ENCODE measurements at regions not wholly inside any gene's neighbourhood (a gene's known extent, or its start where the extent isn't known, plus 50 kb on each side); places are given as distances from the start of the nearest gene placed in this dataset.

GRCh38 chr18:40915724-40916123 is 1039.3 kb upstream of the PIK3C3 start:
- TF ChIP-seq, protein P1, sequence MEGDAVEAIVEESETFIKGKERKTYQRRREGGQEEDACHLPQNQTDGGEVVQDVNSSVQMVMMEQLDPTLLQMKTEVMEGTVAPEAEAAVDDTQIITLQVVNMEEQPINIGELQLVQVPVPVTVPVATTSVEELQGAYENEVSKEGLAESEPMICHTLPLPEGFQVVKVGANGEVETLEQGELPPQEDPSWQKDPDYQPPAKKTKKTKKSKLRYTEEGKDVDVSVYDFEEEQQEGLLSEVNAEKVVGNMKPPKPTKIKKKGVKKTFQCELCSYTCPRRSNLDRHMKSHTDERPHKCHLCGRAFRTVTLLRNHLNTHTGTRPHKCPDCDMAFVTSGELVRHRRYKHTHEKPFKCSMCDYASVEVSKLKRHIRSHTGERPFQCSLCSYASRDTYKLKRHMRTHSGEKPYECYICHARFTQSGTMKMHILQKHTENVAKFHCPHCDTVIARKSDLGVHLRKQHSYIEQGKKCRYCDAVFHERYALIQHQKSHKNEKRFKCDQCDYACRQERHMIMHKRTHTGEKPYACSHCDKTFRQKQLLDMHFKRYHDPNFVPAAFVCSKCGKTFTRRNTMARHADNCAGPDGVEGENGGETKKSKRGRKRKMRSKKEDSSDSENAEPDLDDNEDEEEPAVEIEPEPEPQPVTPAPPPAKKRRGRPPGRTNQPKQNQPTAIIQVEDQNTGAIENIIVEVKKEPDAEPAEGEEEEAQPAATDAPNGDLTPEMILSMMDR (IDR thresholded peaks at IDR 0.05): no peak
- no peak for TF ChIP-seq POLR2A (IDR thresholded peaks at IDR 0.05)
- TF ChIP-seq POLR2AphosphoS5 (IDR thresholded peaks at IDR 0.05): no peak
